Suprapubic skin (tissue), 4 donors: ENCODE measurements at regions not wholly inside any gene's neighbourhood (a gene's known extent, or its start where the extent isn't known, plus 50 kb on each side); places are given as distances from the start of the nearest gene placed in this dataset.

ENCODE experiments used
- CTCF ChIP-seq, 2 donors: fragments of 200-600 bp in 1 of 2; fragments of 450-650 bp in 1 of 2; sonication (generic) in 1 of 2; IDR thresholded peaks; one replicate each; pipeline ENCODE4 v1.5.1; 2016 to 2019; ENCODE audit warnings: antibody characterized with exemption in 2 of 2, mild to moderate bottlenecking in 1 of 2, moderate library complexity in 1 of 2
- EP300 ChIP-seq: sonication (generic); formaldehyde crosslinking; IDR thresholded peaks from one replicate; pipeline ENCODE4 v1.6.1; 2017; ENCODE audit warnings: antibody characterized with exemption
- POLR2A ChIP-seq, 2 donors: fragments of 450-650 bp; IDR thresholded peaks; one replicate each; pipeline ENCODE4 v1.6.1; 2017; ENCODE audit warnings: antibody characterized with exemption in 2 of 2, mild to moderate bottlenecking in 2 of 2, moderate library complexity in 2 of 2
- POLR2AphosphoS5 ChIP-seq, 3 donors: sonication (generic); formaldehyde crosslinking; IDR thresholded peaks; one replicate each; pipeline ENCODE4 v1.6.1; 2017; ENCODE audit warnings: antibody characterized with exemption in 3 of 3

- TF ChIP-seq CTCF (IDR thresholded peaks at IDR 0.05) (no peak), POLR2AphosphoS5 (IDR thresholded peaks at IDR 0.05) (no peak), POLR2A (IDR thresholded peaks at IDR 0.05) (no peak), EP300 (no peak)
Measured at GRCh38 chr1:58317086-58317485, 229.4 kb downstream of the OMA1 start.
